ENCODE measurements at regions not wholly inside any gene's neighbourhood (a gene's known extent, or its start where the extent isn't known, plus 50 kb on each side); places are given as distances from the start of the nearest gene placed in this dataset.

- TF ChIP-seq, protein P1, sequence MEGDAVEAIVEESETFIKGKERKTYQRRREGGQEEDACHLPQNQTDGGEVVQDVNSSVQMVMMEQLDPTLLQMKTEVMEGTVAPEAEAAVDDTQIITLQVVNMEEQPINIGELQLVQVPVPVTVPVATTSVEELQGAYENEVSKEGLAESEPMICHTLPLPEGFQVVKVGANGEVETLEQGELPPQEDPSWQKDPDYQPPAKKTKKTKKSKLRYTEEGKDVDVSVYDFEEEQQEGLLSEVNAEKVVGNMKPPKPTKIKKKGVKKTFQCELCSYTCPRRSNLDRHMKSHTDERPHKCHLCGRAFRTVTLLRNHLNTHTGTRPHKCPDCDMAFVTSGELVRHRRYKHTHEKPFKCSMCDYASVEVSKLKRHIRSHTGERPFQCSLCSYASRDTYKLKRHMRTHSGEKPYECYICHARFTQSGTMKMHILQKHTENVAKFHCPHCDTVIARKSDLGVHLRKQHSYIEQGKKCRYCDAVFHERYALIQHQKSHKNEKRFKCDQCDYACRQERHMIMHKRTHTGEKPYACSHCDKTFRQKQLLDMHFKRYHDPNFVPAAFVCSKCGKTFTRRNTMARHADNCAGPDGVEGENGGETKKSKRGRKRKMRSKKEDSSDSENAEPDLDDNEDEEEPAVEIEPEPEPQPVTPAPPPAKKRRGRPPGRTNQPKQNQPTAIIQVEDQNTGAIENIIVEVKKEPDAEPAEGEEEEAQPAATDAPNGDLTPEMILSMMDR (conservative IDR thresholded peaks at IDR 0.05; ENCODE audit: low read length), result no peak
- TF ChIP-seq EZH2phosphoT487 (IDR thresholded peaks at IDR 0.05; ENCODE audit: borderline replicate concordance), result no peak
Observed at GRCh38 chr18:42429196-42429595, 474.2 kb downstream of the PIK3C3 start.
